HG03520 (cell line): ENCODE measurements at regions not wholly inside any gene's neighbourhood (a gene's known extent, or its start where the extent isn't known, plus 50 kb on each side); places are given as distances from the start of the nearest gene placed in this dataset.
"Not testable (repeated sequence)": the region's sequence is repeated elsewhere in the genome, so short reads cannot be mapped to it uniquely, and the experiment has no call there.

Experiments
- ATAC-seq: cut with Tn5 transposase; IDR thresholded peaks from one replicate; pipeline ENCODE4 v1.9.1; 2021; ENCODE audit warnings: mild to moderate bottlenecking, moderate library complexity; ENCODE audit not compliant: unreplicated experiment

DNA sequence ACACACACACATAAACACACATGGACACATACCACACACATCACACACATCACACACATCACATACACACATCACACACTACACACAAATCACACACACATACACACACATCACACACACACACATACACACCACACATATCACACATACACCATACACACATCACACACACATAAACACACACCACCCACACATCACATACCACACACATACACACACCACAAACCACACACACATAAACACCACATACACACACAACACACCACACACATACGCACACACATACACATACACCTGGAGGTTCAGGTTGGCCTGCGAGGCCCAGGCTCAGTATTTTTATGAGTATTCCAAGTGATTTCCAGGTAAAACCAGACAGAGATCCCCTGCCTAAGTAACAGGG is 279.5 kb downstream of the FOXL1 start:
- no peak for ATAC-seq

DNA sequence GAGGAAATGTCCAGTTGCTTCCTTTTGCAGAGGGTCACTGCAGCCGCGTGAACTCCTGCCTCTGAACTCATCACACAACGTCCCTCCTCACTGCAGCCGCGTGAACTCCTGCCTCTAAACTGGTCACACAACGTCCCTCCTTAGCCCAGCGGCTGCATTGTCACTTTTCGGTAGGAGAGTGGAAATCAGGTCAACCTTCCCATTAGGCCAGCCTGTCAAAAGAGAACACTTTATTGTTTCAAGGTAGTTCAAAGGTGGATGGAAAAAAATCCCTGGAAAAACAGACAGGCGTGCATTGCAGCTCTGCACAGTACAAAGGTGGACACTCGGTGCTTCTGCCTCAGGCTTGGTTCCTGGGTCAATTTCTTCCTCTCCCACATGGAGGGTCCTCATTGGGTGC is 280.2 kb downstream of the FOXL1 start:
- ATAC-seq, result no peak

DNA sequence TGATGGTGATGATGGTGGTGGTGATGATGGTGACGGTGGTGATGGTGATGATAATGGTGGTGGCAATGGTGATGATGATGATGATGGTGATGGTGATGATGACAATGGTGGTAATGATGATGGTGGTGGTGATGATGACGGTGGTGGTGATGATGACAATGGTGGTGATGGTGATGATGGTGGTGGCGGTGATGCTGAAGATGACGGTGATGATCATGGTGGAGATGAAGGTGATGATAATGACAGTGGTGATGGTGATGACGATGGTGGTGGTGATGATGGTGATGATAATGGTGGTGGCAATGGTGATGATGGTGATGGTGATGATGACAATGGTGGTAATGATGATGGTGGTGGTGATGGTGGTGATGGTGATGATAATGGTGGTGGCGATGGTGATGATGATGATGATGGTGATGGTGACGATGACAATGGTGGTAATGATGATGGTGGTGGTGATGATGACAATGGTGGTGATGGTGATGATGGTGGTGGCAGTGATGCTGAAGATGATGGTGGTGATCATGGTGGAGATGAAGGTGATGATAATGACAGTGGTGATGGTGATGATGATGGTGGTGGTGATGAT is 283.0 kb downstream of the FOXL1 start:
- ATAC-seq, result not testable (repeated sequence)

DNA sequence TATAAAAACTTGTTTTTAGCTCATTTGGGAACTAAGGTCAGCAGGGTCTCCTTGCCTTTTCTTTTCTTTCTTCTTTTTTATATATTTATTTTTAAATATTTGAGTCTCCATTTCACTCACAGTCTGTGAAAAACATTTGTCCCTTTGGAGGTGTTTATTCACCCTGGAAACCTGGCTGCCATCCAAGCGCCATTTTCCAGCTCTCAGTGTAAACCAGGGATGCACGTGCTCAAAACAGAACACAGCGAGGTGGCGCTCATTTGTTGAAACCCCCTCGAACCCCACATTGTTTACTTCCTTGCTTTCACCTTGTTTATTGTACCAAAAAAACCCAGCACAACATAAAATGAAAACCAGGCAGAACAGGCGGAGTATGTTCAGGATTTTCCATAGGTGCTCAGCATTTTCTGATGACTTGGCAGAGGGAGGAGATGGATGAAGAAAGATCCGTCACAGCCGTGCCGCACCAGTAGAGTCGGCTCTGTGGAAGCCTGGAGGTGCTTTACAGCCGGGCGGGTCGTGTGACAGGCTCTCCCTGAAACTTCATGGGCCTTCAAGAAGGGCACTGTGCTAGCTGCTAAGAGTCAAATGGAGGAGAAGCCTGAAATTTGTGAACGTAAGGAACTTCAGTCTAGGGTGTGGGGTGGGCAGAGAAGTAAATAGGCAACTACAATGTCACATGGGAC is 284.4 kb downstream of the FOXL1 start:
- ATAC-seq, result no peak

DNA sequence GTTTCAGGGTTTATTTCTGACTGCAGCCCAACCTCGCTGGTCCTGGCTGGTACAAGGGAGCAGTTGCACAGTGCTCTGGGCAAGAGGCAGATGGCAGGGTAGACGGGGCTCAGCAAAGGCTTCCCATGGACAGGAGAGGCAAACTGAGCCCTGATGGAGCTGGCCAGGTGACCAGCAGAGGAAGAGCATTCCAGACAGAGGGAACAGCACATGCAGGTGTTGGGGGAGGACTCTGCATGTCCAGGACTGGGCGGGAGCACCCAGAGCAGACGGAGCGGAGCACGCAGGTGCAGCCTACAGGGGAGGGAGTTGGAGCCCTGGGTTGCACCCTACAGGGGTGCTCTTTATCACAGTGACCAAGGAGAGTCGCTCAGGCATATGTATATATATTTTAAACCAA is 285.3 kb downstream of the FOXL1 start:
- ATAC-seq, result no peak

DNA sequence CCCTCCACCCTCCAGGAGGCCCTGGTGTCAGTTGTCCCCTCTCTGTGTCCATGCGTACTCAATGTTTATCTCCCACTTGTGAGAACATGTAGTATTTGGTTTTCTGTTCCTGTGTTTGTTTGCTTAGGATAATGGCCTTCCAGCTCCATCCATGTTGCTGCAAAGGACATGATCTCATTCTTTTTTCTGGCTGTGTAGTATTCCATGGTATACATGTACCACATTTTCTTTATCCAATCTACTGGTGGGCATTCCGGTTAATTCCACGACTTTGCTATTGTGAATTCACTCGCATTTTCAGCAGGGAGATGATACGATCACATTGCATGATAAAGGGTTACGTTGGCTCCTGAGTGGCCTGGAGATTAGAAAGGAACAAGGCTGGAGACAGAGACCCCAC is 286.2 kb downstream of the FOXL1 start:
- ATAC-seq, result no peak

DNA sequence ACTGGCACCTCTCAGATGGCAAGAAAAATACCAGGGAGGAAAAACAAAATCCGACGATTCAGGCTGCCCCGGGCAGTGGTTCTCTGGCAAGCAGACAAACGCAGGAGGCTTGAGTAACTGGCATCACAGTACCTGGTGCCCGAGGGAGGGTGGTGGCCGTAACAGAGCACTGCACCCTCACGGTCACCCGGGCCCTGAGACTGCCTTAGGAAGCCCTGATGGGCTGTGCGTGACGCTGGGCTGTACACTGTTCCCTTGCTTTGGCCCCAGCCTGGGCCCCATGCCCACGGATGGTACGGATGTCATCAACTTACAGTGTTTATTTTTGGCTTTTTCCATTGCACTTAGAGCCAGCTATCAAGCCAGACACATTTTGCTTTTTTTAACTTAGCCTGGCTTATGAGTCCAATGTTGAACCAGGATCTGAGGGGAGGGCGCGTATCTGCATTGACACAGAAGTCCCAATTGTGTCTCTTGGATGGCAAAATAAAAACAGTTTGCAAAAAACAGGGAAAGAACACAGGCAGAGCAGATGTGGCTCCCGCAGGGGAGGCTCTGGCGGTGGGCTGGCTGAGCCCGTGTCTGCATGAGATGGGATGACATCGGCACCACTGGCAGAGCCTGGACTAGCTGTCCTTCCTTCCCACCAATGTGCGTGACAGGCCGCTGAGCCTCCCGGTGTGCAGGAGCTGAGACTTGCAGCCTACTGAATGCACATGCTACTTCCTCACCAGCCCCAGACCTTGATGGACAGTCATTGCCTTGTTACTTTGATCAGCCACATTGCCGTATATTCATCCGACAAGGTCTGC is 287.7 kb downstream of the FOXL1 start:
- no peak for ATAC-seq

DNA sequence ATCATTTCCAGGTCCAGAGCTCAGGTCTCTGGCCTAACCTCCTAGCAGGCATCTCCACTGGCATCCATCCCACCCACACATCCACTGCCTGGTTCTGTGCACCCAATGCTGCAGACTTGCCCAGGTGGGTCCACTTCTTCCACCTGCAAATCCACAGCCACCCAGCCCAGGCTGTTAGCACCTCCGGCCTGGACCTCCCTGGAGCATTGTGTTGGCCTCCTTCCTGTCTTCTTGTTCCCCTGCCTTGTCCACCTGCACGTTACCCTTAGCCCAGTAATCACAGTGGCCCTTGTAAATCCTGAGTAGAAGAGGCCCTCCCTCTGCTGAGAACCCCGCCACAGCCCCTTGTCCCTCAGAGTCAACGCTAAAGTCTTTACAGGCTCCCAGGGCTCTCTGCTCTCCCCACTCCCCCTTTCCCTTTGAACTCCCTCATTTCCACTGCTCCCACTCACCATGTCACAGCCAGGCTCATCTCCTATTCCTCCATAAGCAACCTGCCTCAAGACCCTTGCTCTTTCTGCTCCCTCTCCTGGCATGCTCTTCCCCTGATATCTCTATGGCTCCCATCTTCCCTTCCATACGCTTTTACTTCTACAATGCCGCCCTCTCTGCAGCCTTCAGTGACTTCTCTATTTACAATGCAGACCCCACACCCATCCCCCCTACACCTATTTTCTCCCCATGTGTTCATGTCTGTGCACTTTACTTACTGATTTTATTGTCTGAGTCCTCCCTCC is 288.8 kb downstream of the FOXL1 start:
- no peak for ATAC-seq

DNA sequence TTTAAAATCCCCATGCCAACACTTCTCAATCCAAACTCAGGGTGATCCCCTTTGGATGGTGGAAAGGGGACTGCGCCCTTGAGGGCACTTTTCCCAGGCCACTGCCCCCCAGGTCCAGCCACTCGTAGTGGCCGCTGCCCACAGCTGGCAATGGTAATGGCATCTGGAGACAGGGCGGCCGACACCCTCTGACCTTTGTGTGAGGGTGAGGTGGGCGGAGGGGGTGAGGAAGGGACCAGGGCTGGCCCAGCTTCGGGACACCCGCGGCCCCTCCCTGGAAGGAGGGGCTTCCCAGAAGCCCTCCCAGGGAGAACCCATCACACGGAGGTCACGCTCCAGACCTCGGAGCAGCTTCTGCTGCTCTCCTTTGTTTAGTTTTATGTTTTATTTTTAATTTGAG is 289.7 kb downstream of the FOXL1 start:
- no peak for ATAC-seq

DNA sequence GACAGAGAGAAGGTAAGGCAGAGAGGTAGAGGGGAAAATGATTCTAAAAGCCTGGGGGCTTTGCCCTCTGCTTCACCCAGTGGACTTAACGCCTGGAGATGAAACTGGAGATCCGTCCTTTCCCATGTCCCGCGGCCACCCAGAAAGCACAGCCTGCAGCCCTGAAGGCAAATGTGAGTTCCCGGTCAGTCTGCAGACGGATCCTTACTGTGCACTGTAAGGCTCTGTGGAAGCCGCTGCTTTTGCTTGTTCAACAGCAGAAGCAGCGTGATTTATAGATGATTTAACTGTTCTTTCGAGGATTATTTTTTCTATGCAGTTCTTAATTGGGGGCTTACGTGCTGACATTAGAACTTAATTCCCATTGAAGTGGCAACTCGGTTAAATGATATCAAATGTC is 290.4 kb downstream of the FOXL1 start:
- no peak for ATAC-seq

DNA sequence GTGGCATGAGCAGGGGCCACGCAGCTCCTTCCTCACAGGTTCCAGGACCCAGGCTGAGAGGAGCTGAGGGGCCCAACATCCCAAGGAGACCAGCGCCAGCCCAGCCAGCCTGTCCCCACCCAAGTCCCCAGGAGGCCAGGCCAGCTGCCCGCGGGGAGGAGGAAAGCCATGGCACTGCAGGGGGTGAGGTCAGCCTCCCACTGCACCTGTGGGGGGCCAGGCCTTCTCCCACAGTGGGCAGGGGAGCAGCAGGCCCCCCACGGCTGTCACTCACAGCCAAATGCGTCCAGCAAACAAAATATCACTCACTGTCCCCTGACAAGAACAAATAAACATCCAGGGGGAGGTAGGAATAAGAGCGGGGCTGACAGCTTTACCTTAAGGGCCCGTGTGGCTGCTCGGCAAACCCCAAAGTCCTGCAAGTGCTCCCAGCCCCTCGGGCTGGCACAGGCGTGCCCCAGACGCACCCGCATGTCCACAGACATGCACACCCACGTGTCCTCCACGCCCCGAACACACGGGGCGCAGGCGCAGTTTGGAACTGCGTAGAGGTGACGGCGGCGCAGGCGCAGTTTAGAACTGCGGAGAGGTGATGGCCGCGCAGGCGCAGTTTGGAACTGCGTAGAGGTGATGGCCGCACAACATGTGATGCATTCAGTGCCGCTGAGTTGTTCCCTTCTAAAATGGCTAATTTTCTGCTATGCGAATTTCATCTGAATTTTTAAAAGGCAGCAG is 291.1 kb downstream of the FOXL1 start:
- no peak for ATAC-seq

DNA sequence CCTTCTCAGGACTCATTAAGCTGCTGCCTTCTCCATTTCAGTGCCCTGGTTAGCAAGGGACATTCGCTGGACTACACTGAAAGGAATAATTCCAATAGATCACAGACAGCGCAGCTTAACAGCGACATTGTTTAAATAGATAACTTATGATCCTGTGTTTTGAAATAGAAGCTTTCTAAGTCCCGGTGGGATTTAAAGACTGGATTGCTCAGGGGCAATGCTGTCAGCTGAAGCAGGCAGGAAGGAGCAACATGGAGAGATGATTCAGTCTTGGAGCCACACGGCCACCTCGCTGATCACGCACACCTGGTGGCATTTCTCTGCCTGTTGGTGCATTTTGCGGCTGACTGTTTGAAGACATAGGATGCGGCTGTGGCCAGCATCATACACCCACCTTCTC is 292.0 kb downstream of the FOXL1 start:
- no peak for ATAC-seq

DNA sequence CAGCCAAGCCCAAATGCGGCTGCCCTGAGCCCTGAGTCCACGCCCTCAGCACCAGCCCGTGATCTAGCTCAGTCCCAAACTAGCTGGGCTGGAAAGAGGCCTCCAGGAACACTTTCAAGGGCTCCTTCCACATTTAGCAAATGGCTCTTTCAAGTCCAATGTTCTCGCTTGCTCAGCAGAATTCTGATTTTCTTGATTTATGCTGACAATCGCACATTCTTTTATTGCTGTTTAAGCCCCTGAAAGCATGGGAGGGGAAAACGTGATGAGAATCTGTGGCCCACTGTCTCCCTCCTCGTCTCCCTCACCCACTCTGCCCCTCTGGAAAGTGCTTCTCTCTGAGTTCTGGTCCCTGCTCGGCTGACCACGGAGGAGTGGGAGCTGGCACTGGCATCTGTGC is 293.8 kb downstream of the FOXL1 start:
- ATAC-seq, result no peak

DNA sequence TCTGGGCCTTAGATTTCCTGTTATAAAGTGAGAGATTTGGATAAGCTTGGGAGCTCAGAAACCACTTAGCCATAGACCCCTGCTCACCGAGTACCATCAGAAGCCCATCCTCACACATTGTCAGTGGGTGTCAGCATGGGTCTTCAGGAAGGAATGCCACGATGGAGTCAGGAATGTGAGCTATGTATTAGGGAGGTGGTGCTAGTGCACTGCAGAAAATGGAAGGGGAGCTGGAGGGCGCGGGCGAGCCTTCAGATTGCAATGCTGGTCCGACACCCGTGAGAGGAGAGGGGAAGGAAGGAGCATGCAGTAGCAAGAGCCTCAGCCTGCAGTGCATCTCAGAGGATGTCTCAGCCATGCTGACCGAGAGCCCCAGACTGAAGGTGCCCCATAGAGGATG is 294.5 kb downstream of the FOXL1 start:
- ATAC-seq, result no peak

DNA sequence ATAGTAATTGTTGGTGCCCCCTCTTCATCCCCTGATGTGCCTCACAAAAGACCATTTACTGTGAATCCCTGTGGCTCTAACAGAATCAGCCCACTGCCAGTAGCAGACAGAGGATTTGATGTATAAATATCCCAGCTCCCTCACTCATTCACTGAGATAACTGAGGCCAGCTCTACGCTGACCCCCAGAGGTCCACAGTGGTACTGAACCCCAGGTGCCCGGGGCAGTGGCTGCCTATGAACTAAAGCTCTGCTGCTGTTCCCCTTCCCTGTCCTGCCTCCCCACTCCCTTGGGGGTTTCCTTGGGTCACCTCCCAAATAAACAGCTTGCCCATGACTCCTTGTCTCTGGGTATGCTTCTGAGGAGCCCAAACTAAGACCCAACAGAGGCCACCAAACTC is 295.8 kb downstream of the FOXL1 start:
- no peak for ATAC-seq

DNA sequence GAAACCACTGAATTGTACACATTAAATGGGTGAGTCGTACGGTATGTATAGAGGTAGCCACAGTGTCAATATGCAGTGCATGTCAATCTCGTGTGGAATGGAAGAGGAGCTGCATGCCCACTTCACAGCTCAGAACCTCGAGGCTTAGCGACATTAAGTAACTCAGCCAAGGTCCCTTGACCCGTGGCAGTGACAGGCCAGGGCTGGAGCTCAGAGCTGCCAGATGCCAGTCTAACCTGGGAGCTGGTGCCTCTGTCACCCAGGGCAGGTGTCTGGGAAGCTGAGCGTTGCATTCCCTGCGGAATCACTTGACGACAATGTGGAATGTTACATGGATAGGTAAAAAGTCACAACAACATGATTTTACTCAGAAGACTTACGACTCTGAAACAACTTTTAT is 298.1 kb downstream of the FOXL1 start:
- ATAC-seq, result no peak

DNA sequence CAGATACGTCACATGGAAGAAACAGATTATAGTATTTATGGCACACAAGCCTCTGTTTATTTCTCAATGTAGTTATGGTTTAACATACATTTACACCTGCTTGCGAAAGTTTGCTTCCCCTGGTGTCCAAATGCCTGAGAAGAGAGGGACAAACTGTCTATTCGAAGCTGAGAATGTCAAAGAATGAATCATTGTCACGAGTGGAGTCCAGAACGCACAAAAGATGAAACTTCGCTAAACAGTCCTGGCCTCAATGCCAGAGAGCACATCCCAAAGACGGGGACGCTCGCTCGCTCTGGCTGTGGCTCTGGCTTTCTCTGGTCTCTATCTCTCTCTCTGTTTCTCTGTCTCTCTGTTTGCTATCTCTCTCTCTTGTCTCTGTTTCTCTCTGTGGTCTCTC is 298.8 kb downstream of the FOXL1 start:
- no peak for ATAC-seq

DNA sequence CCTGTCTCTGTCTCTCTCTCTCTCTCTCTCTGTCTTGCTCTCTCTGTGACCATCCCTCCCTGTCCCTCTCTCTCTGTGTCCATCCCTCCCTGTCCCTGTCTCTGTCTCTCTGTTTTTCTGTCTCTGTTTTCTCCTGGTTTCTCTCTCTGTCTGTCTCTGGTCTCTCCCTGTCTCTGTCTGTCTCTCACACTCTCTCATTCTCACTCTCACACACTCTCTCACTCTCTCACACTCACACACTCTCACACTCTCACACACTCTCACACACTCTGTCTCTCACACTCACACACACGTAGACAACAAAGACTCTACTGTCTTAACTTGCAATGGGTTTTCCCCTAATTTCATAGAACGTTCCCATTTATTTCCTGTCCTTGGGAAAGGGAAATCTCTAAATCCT is 299.5 kb downstream of the FOXL1 start:
- ATAC-seq, result no peak

DNA sequence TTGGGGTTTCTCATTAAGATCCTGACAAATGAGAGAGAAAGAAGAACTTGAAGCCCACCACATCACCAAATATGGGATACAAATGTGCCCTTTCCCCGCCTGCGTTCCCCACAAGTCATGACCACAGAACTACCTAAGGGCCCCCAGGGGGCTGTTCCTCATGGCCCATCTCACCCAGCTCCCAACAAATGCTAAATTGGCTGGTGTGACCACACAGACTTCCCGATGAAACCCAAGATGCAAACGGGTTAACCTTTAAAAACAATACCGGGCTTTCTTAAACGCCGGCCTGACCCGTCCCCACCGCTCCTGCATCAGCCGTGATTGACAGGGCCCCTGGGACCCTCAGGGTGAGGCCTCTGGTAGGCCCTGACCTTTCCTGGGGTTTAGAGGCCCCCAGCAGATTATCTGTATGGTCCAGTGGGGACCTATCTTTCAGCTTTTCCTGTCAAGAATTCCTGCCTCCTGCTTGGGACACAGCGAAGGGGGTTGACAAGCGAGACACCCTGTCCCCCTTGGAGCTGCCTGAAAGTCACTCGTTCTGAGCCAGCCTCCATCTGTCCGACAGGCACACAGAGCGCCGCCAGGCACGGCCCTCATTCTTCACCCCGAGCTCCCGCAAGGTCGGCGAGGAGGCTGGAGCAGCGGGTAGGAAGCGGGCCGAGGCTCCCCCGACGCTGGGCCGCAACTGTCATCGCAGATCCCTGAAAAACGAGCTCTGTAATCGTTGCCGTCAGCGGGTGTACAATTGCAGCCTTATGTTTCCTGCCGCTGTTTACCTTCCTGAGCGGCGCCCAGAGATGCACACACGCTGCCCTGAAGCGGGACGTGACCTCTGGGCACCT is 300.1 kb downstream of the FOXL1 start:
- ATAC-seq, result no peak

DNA sequence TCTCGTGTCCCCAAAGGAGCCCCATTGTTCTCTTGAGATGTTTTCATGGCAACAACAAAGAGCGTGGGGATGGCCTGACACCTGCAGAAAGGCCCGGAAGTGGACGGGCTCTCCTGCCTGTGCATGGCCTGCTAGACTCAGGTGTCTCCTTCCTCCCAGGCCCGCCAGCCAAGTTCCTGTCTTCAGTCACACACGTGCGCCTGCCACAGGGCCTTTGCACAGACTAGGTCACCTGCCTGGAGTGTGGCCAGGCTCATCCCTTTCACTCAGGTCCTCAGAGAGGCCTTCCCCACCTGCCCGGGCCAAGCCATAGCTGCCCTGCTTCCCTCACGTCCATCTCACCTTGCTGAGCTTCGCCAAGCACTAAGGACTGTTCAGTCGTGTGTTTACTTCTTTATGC is 300.9 kb downstream of the FOXL1 start:
- no peak for ATAC-seq
